GM19328 (cell line): ENCODE measurements at regions not wholly inside any gene's neighbourhood (a gene's known extent, or its start where the extent isn't known, plus 50 kb on each side); places are given as distances from the start of the nearest gene placed in this dataset.
"Not testable (repeated sequence)": the region's sequence is repeated elsewhere in the genome, so short reads cannot be mapped to it uniquely, and the experiment has no call there.

ENCODE experiments used
- ATAC-seq: cut with Tn5 transposase; IDR thresholded peaks from one replicate; pipeline ENCODE4 v1.9.1; 2021; ENCODE audit warnings: mild to moderate bottlenecking, moderate library complexity; ENCODE audit not compliant: unreplicated experiment

GRCh38 chrX:150273575-150274294, 89.4 kb upstream of the MAMLD1 start:
- not testable (repeated sequence) for ATAC-seq

- ATAC-seq: no peak
Observed at GRCh38 chrX:150282953-150283352, 80.2 kb upstream of the MAMLD1 start.

DNA sequence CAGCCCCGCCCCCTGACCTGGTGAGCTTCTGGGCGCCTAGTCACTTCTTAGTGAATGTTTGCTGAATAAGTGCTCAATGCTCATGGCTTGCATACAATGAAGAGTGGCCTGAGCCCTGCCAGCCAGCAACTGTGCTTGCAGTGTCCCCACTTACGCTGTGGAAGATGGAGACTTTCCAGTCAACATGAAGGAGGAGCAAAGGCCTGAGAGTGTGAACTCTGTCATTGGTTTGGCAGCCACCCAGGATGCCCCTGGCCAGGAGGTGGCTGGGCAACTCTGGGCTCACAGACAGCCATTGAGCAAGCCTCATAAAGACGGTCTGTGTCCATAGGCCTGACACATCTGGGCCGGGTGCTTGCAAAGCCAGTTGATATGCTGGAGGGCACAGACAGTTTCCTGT, 72.1 kb upstream of the MAMLD1 start:
- ATAC-seq: no peak

GRCh38 chrX:150293311-150294013, 69.7 kb upstream of the MAMLD1 start:
- ATAC-seq: no peak

DNA sequence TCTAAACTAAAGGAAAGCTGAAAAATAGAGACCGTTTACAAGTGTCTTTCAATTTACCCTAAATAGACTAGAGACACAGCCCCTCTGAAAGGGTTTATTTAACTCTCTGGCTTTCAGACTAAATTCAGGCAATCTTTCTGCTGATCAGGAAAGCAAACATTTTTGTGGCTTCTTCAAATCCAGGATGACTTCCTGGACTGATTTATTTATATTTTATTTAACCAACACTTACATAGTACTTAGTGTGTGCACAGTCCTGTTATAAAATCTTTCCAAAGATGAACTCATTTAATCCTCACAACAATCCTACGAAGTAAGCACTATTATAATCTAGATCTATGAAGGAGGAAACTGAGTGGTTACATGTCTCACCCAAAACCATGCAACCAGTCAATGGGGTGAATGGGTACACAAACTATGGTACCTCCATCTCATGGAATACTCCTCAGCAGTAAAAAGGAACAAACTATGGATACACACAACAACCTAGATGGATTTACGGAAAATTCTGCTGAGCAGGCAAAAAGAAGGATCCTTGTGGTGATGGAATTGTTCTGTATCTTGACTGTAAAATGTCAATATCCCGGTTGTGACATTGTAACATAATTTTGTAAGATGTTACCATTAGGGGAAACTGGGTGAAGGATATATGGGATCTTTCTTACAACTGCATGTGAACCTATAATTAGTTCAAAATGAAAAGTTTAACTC, 64.1 kb upstream of the MAMLD1 start:
- ATAC-seq: no peak

GRCh38 chrX:150299579-150299978, 63.5 kb upstream of the MAMLD1 start:
- no peak for ATAC-seq

DNA sequence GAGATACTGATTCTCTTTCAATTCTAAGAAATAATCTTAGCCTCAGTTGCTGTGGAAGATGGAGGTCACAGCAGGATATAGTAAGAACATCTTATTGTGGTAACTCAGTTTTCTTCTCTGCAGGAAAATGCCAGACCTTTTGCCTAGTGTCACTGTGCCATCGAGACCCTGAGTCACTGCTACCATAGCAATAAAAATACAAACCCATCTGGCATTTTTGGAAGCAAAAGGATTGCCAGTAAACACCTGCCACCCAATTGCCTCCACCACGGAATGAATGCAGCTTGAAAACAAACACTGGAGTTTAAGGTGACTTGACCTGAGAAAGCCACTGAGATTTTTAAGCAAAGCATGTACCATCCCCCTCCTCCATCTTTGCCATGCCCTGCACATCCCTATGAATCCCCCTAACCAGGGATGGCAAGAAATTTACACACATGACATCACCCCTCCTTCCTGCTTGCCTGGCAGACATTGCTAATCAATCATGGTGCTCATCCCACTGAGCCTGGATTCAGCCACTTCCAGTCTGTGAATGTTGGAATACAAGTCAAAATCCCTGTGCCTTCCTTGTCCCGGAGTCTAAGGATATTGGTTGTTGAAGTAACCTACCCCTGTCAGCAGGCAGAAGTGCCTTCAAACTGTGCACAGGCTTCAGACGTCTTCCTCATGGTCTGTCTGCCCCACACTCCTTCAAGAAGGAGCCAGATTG, 59.6 kb upstream of the MAMLD1 start:
- ATAC-seq: no peak

- ATAC-seq: no peak
Observed at GRCh38 chrX:150306002-150306401, 57.1 kb upstream of the MAMLD1 start.

- ATAC-seq: no peak
Observed at GRCh38 chrX:150308041-150308440, 55.1 kb upstream of the MAMLD1 start.

GRCh38 chrX:150308532-150309157, 54.5 kb upstream of the MAMLD1 start:
- ATAC-seq: no peak

DNA sequence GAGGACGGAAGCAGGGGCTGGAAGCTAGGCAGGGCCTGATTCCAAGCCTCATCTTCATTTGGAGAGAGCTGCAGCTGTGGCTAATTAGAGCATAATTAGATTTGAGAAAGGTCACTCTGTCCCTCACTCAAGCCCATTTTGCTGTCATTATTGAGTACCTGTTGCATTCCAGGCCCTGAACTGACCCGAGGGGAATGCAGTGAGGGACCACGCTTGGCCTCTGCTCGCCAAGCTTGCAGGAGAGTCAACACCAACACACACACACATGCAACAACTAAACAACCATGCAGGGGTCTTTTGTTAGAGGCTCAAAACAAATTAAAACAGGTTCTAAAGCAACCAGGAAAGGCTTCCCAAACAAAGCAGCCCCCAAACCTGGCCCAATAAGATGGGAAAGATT, 52.7 kb upstream of the MAMLD1 start:
- no peak for ATAC-seq

- ATAC-seq: no peak
Observed at GRCh38 chrX:150310881-150311280, 52.2 kb upstream of the MAMLD1 start.

DNA sequence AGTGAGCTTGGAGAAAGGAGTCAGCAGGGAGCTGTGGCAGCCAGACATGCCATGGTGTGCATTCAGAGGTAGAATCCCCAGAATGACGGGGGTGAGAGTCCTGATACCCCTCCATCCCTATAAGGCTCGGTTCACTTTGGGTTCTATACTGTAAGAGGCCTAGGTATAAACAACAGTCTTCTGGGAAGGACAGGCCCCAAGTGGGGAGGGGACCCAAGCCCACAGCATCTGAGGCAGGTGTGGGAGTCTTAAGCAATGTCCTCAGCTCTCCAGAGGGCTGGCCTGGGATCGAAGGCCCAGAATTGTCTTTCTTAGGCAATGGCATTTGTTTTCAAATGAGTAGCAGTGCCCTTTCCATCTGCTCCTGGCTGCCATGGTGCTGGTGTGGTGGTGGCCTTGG, 50.2 kb upstream of the MAMLD1 start:
- no peak for ATAC-seq
